Mucosa of stomach (tissue), 1 donor: ENCODE measurements at regions not wholly inside any gene's neighbourhood (a gene's known extent, or its start where the extent isn't known, plus 50 kb on each side); places are given as distances from the start of the nearest gene placed in this dataset.
"Not testable (repeated sequence)": the region's sequence is repeated elsewhere in the genome, so short reads cannot be mapped to it uniquely, and the experiment has no call there.

Source experiments
- H3K27me3 ChIP-seq: one replicate; pipeline ENCODE4 v1.7.0; 2013; ENCODE audit warnings: mild to moderate bottlenecking, low read length; ENCODE audit not compliant: control insufficient read depth, insufficient read depth
- H3K36me3 ChIP-seq: one replicate; pipeline ENCODE4 v1.7.0; 2013; ENCODE audit warnings: low read length; ENCODE audit not compliant: control insufficient read depth, insufficient read depth
- H3K4me1 ChIP-seq: one replicate; pipeline ENCODE4 v1.7.0; 2013; ENCODE audit warnings: mild to moderate bottlenecking, low read length; ENCODE audit not compliant: control insufficient read depth, insufficient read depth
- H3K4me3 ChIP-seq: one replicate; pipeline ENCODE4 v1.7.0; 2013; ENCODE audit warnings: low read length
- H3K9ac ChIP-seq: one replicate; pipeline ENCODE4 v1.7.0; 2013; ENCODE audit warnings: mild to moderate bottlenecking, low read length, moderate library complexity
- H3K9me3 ChIP-seq: one replicate; pipeline ENCODE4 v1.7.0; 2013; ENCODE audit warnings: mild to moderate bottlenecking, low read length, moderate library complexity; ENCODE audit not compliant: control insufficient read depth
- donor health status: Pancreatic carcinoma.

DNA sequence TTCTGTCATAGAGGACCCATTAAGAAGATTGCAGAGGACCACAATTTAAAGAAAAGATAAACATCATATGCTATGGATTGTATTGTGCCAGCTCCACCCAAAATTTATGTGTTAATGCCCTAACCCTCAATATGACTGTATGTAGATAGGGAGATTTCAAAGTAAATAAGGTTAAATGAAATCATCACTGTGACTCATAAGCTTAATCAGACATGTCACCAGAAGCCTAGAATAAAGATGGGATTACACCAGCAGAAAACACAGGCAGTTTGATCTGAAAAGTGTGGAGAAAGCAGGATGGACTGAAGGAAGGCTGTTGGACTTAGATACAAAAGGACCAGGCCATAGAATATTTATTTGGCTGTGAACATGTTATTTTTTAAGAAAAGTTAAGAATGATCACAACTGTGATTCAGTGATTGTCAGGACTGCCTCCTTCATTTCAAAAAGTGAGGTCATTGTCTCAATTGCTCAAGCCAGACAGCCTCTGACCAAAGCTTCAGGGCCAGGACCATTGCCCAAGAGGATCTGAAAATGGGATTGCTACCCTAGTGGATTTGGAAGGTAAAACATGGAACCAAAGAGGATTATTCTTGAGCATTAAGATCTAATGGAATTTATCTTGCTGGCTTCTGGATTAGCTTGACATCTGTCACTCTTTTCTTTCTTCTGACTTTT is 270.8 kb upstream of the POM121L12 start:
- Histone ChIP-seq H3K36me3 (no peaks in the 10 kb centered on the region), H3K9ac (no peak overlapping the region), H3K4me1 (no peaks in the 10 kb centered on the region), H3K9me3 (no peaks in the 10 kb centered on the region), H3K27me3 (no peaks in the 10 kb centered on the region), H3K4me3 (no peak overlapping the region)

- H3K9ac ChIP-seq: no peak overlapping the region
- H3K36me3 ChIP-seq: no peaks in the 10 kb centered on the region
- H3K4me3 ChIP-seq: no peak overlapping the region
- no peaks in the 10 kb centered on the region for H3K9me3 ChIP-seq
- no peaks in the 10 kb centered on the region for H3K27me3 ChIP-seq
- H3K4me1 ChIP-seq: no peaks in the 10 kb centered on the region
Measured at GRCh38 chr7:52758356-52758755, 277.1 kb upstream of the POM121L12 start.

- Histone ChIP-seq H3K36me3 (no peaks in the 10 kb centered on the region), H3K27me3 (no peaks in the 10 kb centered on the region), H3K9me3 (no peaks in the 10 kb centered on the region), H3K4me3 (no peak overlapping the region), H3K9ac (no peak overlapping the region), H3K4me1 (no peaks in the 10 kb centered on the region)
Measured at GRCh38 chr7:52753855-52754254, 281.6 kb upstream of the POM121L12 start.

GRCh38 chr7:52752891-52753290 is 282.5 kb upstream of the POM121L12 start:
- Histone ChIP-seq H3K9me3 (no peaks in the 10 kb centered on the region), H3K27me3 (no peaks in the 10 kb centered on the region), H3K4me3 (no peak overlapping the region), H3K4me1 (no peaks in the 10 kb centered on the region), H3K9ac (no peak overlapping the region), H3K36me3 (no peaks in the 10 kb centered on the region)

GRCh38 chr7:52749880-52750279 is 285.6 kb upstream of the POM121L12 start:
- Histone ChIP-seq H3K27me3 (no peaks in the 10 kb centered on the region), H3K4me1 (no peaks in the 10 kb centered on the region), H3K9me3 (no peaks in the 10 kb centered on the region), H3K9ac (no peak overlapping the region), H3K4me3 (no peak overlapping the region), H3K36me3 (no peaks in the 10 kb centered on the region)

DNA sequence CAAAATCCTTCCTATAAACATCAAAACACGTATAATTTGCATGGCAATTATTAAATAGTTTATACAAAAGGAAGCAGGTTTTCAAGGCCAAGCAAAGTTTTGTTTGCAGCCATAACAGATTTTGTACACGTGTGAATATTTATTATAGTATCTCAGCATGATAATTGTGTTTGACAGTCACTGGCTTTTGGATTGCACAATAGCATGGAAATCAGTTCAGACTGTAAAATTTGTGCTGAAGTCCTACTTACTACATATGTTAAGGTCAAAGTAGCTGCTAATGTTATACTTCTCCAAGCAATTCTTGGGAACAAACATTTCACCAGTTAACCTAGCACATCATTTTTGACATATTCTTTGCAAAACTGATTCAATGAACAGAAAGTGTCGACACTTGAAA is 287.6 kb upstream of the POM121L12 start:
- no peaks in the 10 kb centered on the region for H3K9me3 ChIP-seq
- no peaks in the 10 kb centered on the region for H3K27me3 ChIP-seq
- H3K4me3 ChIP-seq: no peak overlapping the region
- no peak overlapping the region for H3K9ac ChIP-seq
- H3K36me3 ChIP-seq: no peaks in the 10 kb centered on the region
- H3K4me1 ChIP-seq: no peaks in the 10 kb centered on the region

GRCh38 chr7:52741670-52742290 is 293.7 kb upstream of the POM121L12 start:
- no peaks in the 10 kb centered on the region for H3K9me3 ChIP-seq

GRCh38 chr7:52735656-52736055 is 299.8 kb upstream of the POM121L12 start:
- H3K36me3 ChIP-seq: no peaks in the 10 kb centered on the region
- H3K27me3 ChIP-seq: no peaks in the 10 kb centered on the region
- no peak overlapping the region for H3K9ac ChIP-seq
- no peaks in the 10 kb centered on the region for H3K9me3 ChIP-seq
- H3K4me3 ChIP-seq: no peak overlapping the region
- no peaks in the 10 kb centered on the region for H3K4me1 ChIP-seq

More at GRCh38 chr7:52741670-52742290, 293.7 kb upstream of the POM121L12 start:
- no peaks in the 10 kb centered on the region for H3K4me1 ChIP-seq
- no peaks in the 10 kb centered on the region for H3K36me3 ChIP-seq
- no peak overlapping the region for H3K4me3 ChIP-seq
- H3K27me3 ChIP-seq: no peaks in the 10 kb centered on the region
- no peak overlapping the region for H3K9ac ChIP-seq

GRCh38 chr7:52728683-52729082 is 306.8 kb upstream of the POM121L12 start:
- H3K9ac ChIP-seq, H3K4me3 ChIP-seq, H3K27me3 ChIP-seq, H3K9me3 ChIP-seq, H3K36me3 ChIP-seq, H3K4me1 ChIP-seq: not testable (repeated sequence)

GRCh38 chr7:52727632-52728031 is 307.8 kb upstream of the POM121L12 start:
- H3K9me3 ChIP-seq: no peaks in the 10 kb centered on the region
- H3K36me3 ChIP-seq: no peaks in the 10 kb centered on the region
- H3K4me3 ChIP-seq: no peak overlapping the region
- no peaks in the 10 kb centered on the region for H3K4me1 ChIP-seq
- H3K9ac ChIP-seq: no peak overlapping the region
- no peaks in the 10 kb centered on the region for H3K27me3 ChIP-seq

GRCh38 chr7:52726986-52727385 is 308.4 kb upstream of the POM121L12 start:
- H3K36me3 ChIP-seq: no peaks in the 10 kb centered on the region

DNA sequence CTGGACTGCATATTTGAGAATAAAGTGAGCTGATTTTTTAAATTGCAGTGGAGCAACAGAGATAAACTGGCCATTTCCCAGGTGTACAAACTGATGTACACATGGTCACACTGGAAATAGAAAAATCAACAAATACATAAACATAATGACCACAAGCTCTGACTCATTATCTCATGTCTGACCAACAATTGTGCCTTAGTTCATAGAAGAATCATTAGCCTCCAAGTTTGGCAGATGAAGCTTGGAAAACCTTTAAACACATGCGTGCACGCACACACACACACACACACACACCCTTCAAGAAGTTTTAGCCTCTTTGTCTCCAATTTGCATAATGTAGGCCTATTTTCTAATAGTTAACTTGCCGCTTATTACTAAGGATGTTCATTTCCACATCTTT is 308.9 kb upstream of the POM121L12 start:
- Histone ChIP-seq H3K4me1 (no peaks in the 10 kb centered on the region), H3K27me3 (no peaks in the 10 kb centered on the region), H3K9ac (no peak overlapping the region), H3K9me3 (no peaks in the 10 kb centered on the region), H3K36me3 (no peaks in the 10 kb centered on the region), H3K4me3 (no peak overlapping the region)

More at GRCh38 chr7:52726986-52727385, 308.4 kb upstream of the POM121L12 start:
- Histone ChIP-seq H3K9ac (no peak overlapping the region), H3K4me3 (no peak overlapping the region), H3K27me3 (no peaks in the 10 kb centered on the region), H3K4me1 (no peaks in the 10 kb centered on the region), H3K9me3 (no peaks in the 10 kb centered on the region)
